Heart right ventricle (tissue), 16 donors: ENCODE measurements at regions not wholly inside any gene's neighbourhood (a gene's known extent, or its start where the extent isn't known, plus 50 kb on each side); places are given as distances from the start of the nearest gene placed in this dataset.
A peak's percentile ranks its signal among the peaks of the same experiment; 100 is the strongest.

Experiments
- ATAC-seq, 8 donors: fragments of 200-7000 bp; cut with Tn5 transposase; one replicate each; pipeline ENCODE4 v1.9.1; 2020; ENCODE audit warnings: mild to moderate bottlenecking in 8 of 8, moderate library complexity in 8 of 8, moderate number of reproducible peaks in 1 of 8
- DNase-seq, 2 donors: peaks; one replicate each; pipeline ENCODE4 v3.0.0-alpha.2; 2020
- H3K27ac ChIP-seq, 10 donors: fragments of 200-600 bp; sonication (generic) in 2 of 10; one replicate each; pipeline versions ENCODE4 v1.5.0 to v1.8.0; 2020 to 2022; ENCODE audit warnings: mild to moderate bottlenecking in 3 of 10
- H3K27me3 ChIP-seq, 7 donors: fragments of 200-600 bp; one replicate each; pipeline ENCODE4 v1.8.0; 2021 to 2022; ENCODE audit warnings: mild to moderate bottlenecking in 2 of 7
- H3K36me3 ChIP-seq, 9 donors: fragments of 200-600 bp; sonication (generic) in 1 of 9; one replicate each; pipeline versions ENCODE4 v1.5.0 to v1.8.0; 2020 to 2022; ENCODE audit warnings: mild to moderate bottlenecking in 2 of 9
- H3K4me1 ChIP-seq, 9 donors: fragments of 200-600 bp; sonication (generic) in 1 of 9; one replicate each; pipeline versions ENCODE4 v1.5.0 to v1.8.0; 2020 to 2022; ENCODE audit warnings: mild to moderate bottlenecking in 4 of 9
- H3K4me3 ChIP-seq, 10 donors: fragments of 200-600 bp; sonication (generic) in 2 of 10; one replicate each; pipeline versions ENCODE4 v1.5.0 to v1.8.0; 2020 to 2022; ENCODE audit warnings: mild to moderate bottlenecking in 7 of 10, moderate library complexity in 2 of 10
- H3K9me3 ChIP-seq, 11 donors: fragments of 200-600 bp in 10 of 11; sonication (generic) in 2 of 11; one replicate each; pipeline versions ENCODE4 v1.5.0 to v1.8.0; 2013 to 2022; ENCODE audit warnings: mild to moderate bottlenecking in 2 of 11, control low read depth in 1 of 11, moderate library complexity in 1 of 11
- CTCF ChIP-seq, 9 donors: fragments of 200-600 bp; sonication (generic) in 2 of 9; IDR thresholded peaks; one replicate each; pipeline versions ENCODE4 v1.5.0 to v1.8.0; 2021 to 2022; ENCODE audit warnings: antibody characterized with exemption in 9 of 9, mild to moderate bottlenecking in 5 of 9, moderate library complexity in 1 of 9
- WGBS, 2 donors: extraction: QIAGEN DNeasy Blood & Tissue Kit; methylation state at CpG; one replicate each; pipeline ENCODE4 v1.1.7; 2013; ENCODE audit warnings: inconsistent platforms in 1 of 2; 5-methylcytosine and 5-hydroxymethylcytosine counted together
- intact Hi-C, 10 donors: fragments of 100-400 bp; cut with DNase I; formaldehyde crosslinking; loops; one replicate each; pipeline versions ENCODE4 v1.11.1 to v1.14.2; 2022
- donor health status: Arrhythmogenic right ventricular cardiomyopathy.
- donor health status: ischemic (EF 13 %, LVEDD 7.1; RV severe dilation, severe dysfunction).
- donor health status: healthy with polysubstance abuse.
- donor health status: DM: no; HTN: yes; CAD: no.
- donor health status: DM: no; HTN: no; CAD: no.
- donor health status: ischemic (EF 25% LVEDD 6.9; RV normal size, moderate dysfunction).
- donor health status: ischemic (EF 25% LVEDD 5.7; RV mildly dilated, moderate dysfunction).
- donor health status: healthy.
- donor health status: DM: yes; HTN: yes; CAD: no.
- donor health status: Ischemic cardiomyopathy.
- donor health status: ischemic (EF 35%, LVEDD 5.7; RV mildly dilated, moderate dysfunction).
- donor health status: nonischemic (EF 11% LVEDD 7.7; RV severe dilation, severe dysfunction).
- donor health status: DM: yes; HTN: yes; CAD: no.
- donor health status: PGD.
- donor health status: ischemic (EF 29% LVEDD 5.4; RV normal size, mild dysfunction).
- donor health status: nonischemic (EF 23%, LVEDD 6.1; RV moderate dilation, normal function).

GRCh38 chr12:70052931-70053497 is 190.2 kb upstream of the CNOT2 start:
- Histone ChIP-seq H3K9me3 (no peaks in the 10 kb centered on the region), H3K4me1 (peaks cover 0 to 19% (median 0%) of the 10 kb centered on the region in 9 donors), H3K36me3 (no peaks in the 10 kb centered on the region), H3K27me3 (peaks cover 0 to 4% (median 0%) of the 10 kb centered on the region in 7 donors), H3K4me3 (no peak overlapping the region), H3K27ac (peak overlapping the region in 3 of 10 donors; percentile 7 to 34 (median 31))
- peak in 1 of 2 donors; percentile 13 for DNase-seq
- ATAC-seq, result peak in 7 of 8 donors; percentile 59 to 95 (median 85)
- WGBS, 2 donors, result 55 to 62% methylated on average over 4 of the region's 4 CpGs
- TF ChIP-seq CTCF (IDR thresholded peaks at IDR 0.05), result no peak
- intact Hi-C loops, result no loop called here

- Histone ChIP-seq H3K4me3 (no peak overlapping the region), H3K27ac (no peak overlapping the region), H3K4me1 (no peaks in the 10 kb centered on the region), H3K27me3 (no peaks in the 10 kb centered on the region), H3K36me3 (no peaks in the 10 kb centered on the region), H3K9me3 (peaks cover 0 to 13% (median 0%) of the 10 kb centered on the region in 11 donors)
- ATAC-seq, result no peak
- intact Hi-C loops, result no loop called here
- WGBS, 2 donors, result 41 to 54% methylated on average over 1 of the region's 1 CpG
- no peak for TF ChIP-seq CTCF (IDR thresholded peaks at IDR 0.05)
- no peak for DNase-seq
Observed at GRCh38 chr12:70059373-70059772, 183.9 kb upstream of the CNOT2 start.

- no peak for TF ChIP-seq CTCF (IDR thresholded peaks at IDR 0.05)
- no peaks in the 10 kb centered on the region for H3K4me1 ChIP-seq
Observed at GRCh38 chr12:70060634-70061033, 182.6 kb upstream of the CNOT2 start.

GRCh38 chr12:70068743-70069142 is 174.5 kb upstream of the CNOT2 start:
- intact Hi-C loops, result no loop called here
- 57 to 78% methylated on average over 2 of the region's 2 CpGs for WGBS, 2 donors
- no peaks in the 10 kb centered on the region for H3K36me3 ChIP-seq
- DNase-seq (no peak), ATAC-seq (no peak)
- no peak for TF ChIP-seq CTCF (IDR thresholded peaks at IDR 0.05)
- H3K4me3 ChIP-seq, result no peak overlapping the region
- H3K27ac ChIP-seq, result no peak overlapping the region
- H3K9me3 ChIP-seq, result no peaks in the 10 kb centered on the region
- no peaks in the 10 kb centered on the region for H3K4me1 ChIP-seq
- no peaks in the 10 kb centered on the region for H3K27me3 ChIP-seq

More at GRCh38 chr12:70060634-70061033, 182.6 kb upstream of the CNOT2 start:
- Histone ChIP-seq H3K36me3 (no peaks in the 10 kb centered on the region), H3K4me3 (no peak overlapping the region), H3K27me3 (no peaks in the 10 kb centered on the region), H3K9me3 (peaks cover 0 to 13% (median 0%) of the 10 kb centered on the region in 11 donors), H3K27ac (no peak overlapping the region)
- 89 to 92% methylated on average over 1 of the region's 1 CpG for WGBS, 2 donors
- ATAC-seq, result no peak
- intact Hi-C loops, result no loop called here
- DNase-seq, result no peak
